Lung (tissue), 11 donors: ENCODE measurements at regions not wholly inside any gene's neighbourhood (a gene's known extent, or its start where the extent isn't known, plus 50 kb on each side); places are given as distances from the start of the nearest gene placed in this dataset.

Experiments
- ATAC-seq: fragments of 200-7000 bp; cut with Tn5 transposase; one replicate; pipeline ENCODE4 v1.9.1; 2020; ENCODE audit warnings: moderate number of reproducible peaks; ENCODE audit not compliant: insufficient read depth, low FRiP score
- DNase-seq, 3 donors: peaks; one replicate each; pipeline ENCODE4 v3.0.0-alpha.2; 2013 to 2017
- H3K27ac ChIP-seq, 2 donors: one replicate each; pipeline ENCODE4 v1.5.1; 2013; ENCODE audit warnings: mild to moderate bottlenecking in 2 of 2, moderate library complexity in 2 of 2, control low read depth in 1 of 2, inconsistent platforms in 1 of 2, low read depth in 1 of 2, low read length in 1 of 2
- H3K27me3 ChIP-seq, 3 donors: one replicate each; pipeline ENCODE4 v1.5.1; 2013; ENCODE audit warnings: low read length in 2 of 3; ENCODE audit not compliant: control insufficient read depth in 3 of 3, insufficient read depth in 3 of 3
- H3K36me3 ChIP-seq, 4 donors: one replicate each; pipeline ENCODE4 v1.5.1; 2013; ENCODE audit warnings: low read length in 4 of 4, mild to moderate bottlenecking in 1 of 4, moderate library complexity in 1 of 4; ENCODE audit not compliant: control insufficient read depth in 4 of 4, insufficient read depth in 4 of 4
- H3K4me1 ChIP-seq, 5 donors: one replicate each; pipeline ENCODE4 v1.5.1; 2013; ENCODE audit warnings: low read length in 5 of 5, mild to moderate bottlenecking in 2 of 5, moderate library complexity in 1 of 5; ENCODE audit not compliant: control insufficient read depth in 5 of 5, insufficient read depth in 5 of 5
- H3K4me3 ChIP-seq: one replicate; pipeline ENCODE4 v1.5.1; 2013; ENCODE audit warnings: mild to moderate bottlenecking, control low read depth, moderate library complexity
- H3K9ac ChIP-seq, 2 donors: one replicate each; pipeline ENCODE4 v1.5.1; 2013; ENCODE audit warnings: low read length in 2 of 2, control low read depth in 1 of 2; ENCODE audit not compliant: insufficient read depth in 1 of 2
- H3K9me3 ChIP-seq, 4 donors: one replicate each; pipeline ENCODE4 v1.5.1; 2013; ENCODE audit warnings: low read length in 3 of 4, mild to moderate bottlenecking in 1 of 4, moderate library complexity in 1 of 4; ENCODE audit not compliant: control insufficient read depth in 4 of 4, insufficient read depth in 3 of 4
- CTCF ChIP-seq: IDR thresholded peaks from 2 replicates; pipeline ENCODE4 v1.5.1; 2012; ENCODE audit warnings: mild to moderate bottlenecking; ENCODE audit errors: control extremely low read depth, extremely low read depth
- WGBS, 2 donors: extraction: QIAGEN DNeasy Blood & Tissue Kit; methylation state at CpG; one replicate each; pipeline ENCODE4 v1.1.7; 2013; 5-methylcytosine and 5-hydroxymethylcytosine counted together
- donor health status: control.
- donor health status: control.
- donor health status: Bipolar disorder and iron deficiency.
- donor health status: healthy.
- donor health status: DM: yes; HTN: yes; CAD: no.

- Histone ChIP-seq H3K9me3 (no peaks in the 10 kb centered on the region), H3K36me3 (no peaks in the 10 kb centered on the region), H3K27me3 (peaks cover 0 to 21% (median 4%) of the 10 kb centered on the region in 3 donors), H3K4me3 (no peak overlapping the region), H3K9ac (no peak overlapping the region), H3K27ac (no peak overlapping the region), H3K4me1 (no peaks in the 10 kb centered on the region)
- DNase-seq: no peak
- no peak for TF ChIP-seq CTCF
- no peak for ATAC-seq
- WGBS, 2 donors: 30 to 52% methylated on average over 3 of the region's 3 CpGs
These were observed 482.8 kb upstream of the HTR2C start for GRCh38 chrX:114101081-114101480.

- Histone ChIP-seq H3K9me3 (no peaks in the 10 kb centered on the region), H3K9ac (no peak overlapping the region), H3K27ac (no peak overlapping the region), H3K27me3 (peaks cover 0 to 22% (median 4%) of the 10 kb centered on the region in 3 donors), H3K36me3 (no peaks in the 10 kb centered on the region), H3K4me3 (no peak overlapping the region), H3K4me1 (no peaks in the 10 kb centered on the region)
- ATAC-seq: no peak
- 50 to 77% methylated on average over 2 of the region's 2 CpGs for WGBS, 2 donors
- no peak for DNase-seq
- TF ChIP-seq CTCF: no peak
These were observed 486.0 kb upstream of the HTR2C start for GRCh38 chrX:114097866-114098265.

- 63 to 85% methylated on average over 1 of the region's 1 CpG for WGBS, 2 donors
- no peaks in the 10 kb centered on the region for H3K4me1 ChIP-seq
- TF ChIP-seq CTCF: no peak
- no peak for ATAC-seq
- H3K4me3 ChIP-seq: no peak overlapping the region
- no peak overlapping the region for H3K9ac ChIP-seq
- no peaks in the 10 kb centered on the region for H3K36me3 ChIP-seq
- H3K27me3 ChIP-seq: peaks cover 0 to 22% (median 4%) of the 10 kb centered on the region in 3 donors
- no peak overlapping the region for H3K27ac ChIP-seq
- DNase-seq: no peak
- no peaks in the 10 kb centered on the region for H3K9me3 ChIP-seq
These were observed 486.5 kb upstream of the HTR2C start for GRCh38 chrX:114097427-114097826.

- Histone ChIP-seq H3K9me3 (no peaks in the 10 kb centered on the region), H3K4me3 (no peak overlapping the region), H3K9ac (no peak overlapping the region), H3K4me1 (no peaks in the 10 kb centered on the region), H3K27ac (no peak overlapping the region), H3K27me3 (peaks cover 0 to 22% (median 4%) of the 10 kb centered on the region in 3 donors), H3K36me3 (no peaks in the 10 kb centered on the region)
- WGBS, 2 donors: 83 to 98% methylated on average over 3 of the region's 3 CpGs
- ATAC-seq (no peak), DNase-seq (no peak)
- TF ChIP-seq CTCF: no peak
These were observed 488.1 kb upstream of the HTR2C start for GRCh38 chrX:114095789-114096188.
